CD4-positive, alpha-beta T cell (primary cell): ENCODE measurements at regions not wholly inside any gene's neighbourhood (a gene's known extent, or its start where the extent isn't known, plus 50 kb on each side); places are given as distances from the start of the nearest gene placed in this dataset.

Experiments
- ATAC-seq: fragments of 200-7000 bp; cut with Tn5 transposase; one replicate; pipeline ENCODE4 v1.10.0; 2022; ENCODE audit warnings: mild to moderate bottlenecking; ENCODE audit not compliant: poor library complexity
- CTCF ChIA-PET: fragments of 350-600 bp; sonication (Branson Sonifier 250); formaldehyde crosslinking; loops from one replicate; lab custom pipeline; 2021; ENCODE audit warnings: antibody characterized with exemption, inconsistent platforms; lab: Charles Lee
- POLR2A ChIA-PET: fragments of 350-600 bp; sonication (Branson Sonifier 250); formaldehyde crosslinking; loops from one replicate; lab custom pipeline; 2021; ENCODE audit warnings: antibody characterized with exemption, inconsistent platforms; lab: Charles Lee
- DNase-seq, 14 experiments: peaks; one replicate each; pipeline ENCODE4 v3.0.0-alpha.2; 2013 to 2020; ENCODE audit warnings: mixed read lengths in 2 of 14
- H3K27ac ChIP-seq, 2 donors: one replicate each; pipeline versions ENCODE4 v1.5.1 to v1.7.0; 2013; ENCODE audit warnings: low read length in 2 of 2, low read depth in 1 of 2, mild to moderate bottlenecking in 1 of 2
- H3K27me3 ChIP-seq, 2 experiments: 1 replicate in 1 of 2; 2 replicates in 1 of 2; pipeline versions ENCODE4 v1.6.1 to v1.7.0; 2013; ENCODE audit warnings: low read length in 2 of 2, control low read depth in 1 of 2, mild to moderate bottlenecking in 1 of 2, moderate library complexity in 1 of 2; ENCODE audit not compliant: insufficient read depth in 2 of 2, control insufficient read depth in 1 of 2
- H3K36me3 ChIP-seq: one replicate; pipeline ENCODE4 v1.6.1; 2013; ENCODE audit warnings: low read length, control low read depth; ENCODE audit not compliant: insufficient read depth
- H3K4me1 ChIP-seq: one replicate; pipeline ENCODE4 v1.6.1; 2013; ENCODE audit warnings: low read length, control low read depth; ENCODE audit not compliant: insufficient read depth
- H3K4me3 ChIP-seq: one replicate; pipeline ENCODE4 v1.5.1; 2013; ENCODE audit warnings: mild to moderate bottlenecking, low read length, moderate library complexity
- H3K9me3 ChIP-seq, 2 experiments: 1 replicate in 1 of 2; 2 replicates in 1 of 2; pipeline versions ENCODE4 v1.6.1 to v1.7.0; 2013; ENCODE audit warnings: low read length in 2 of 2, mild to moderate bottlenecking in 2 of 2, control low read depth in 1 of 2, moderate library complexity in 1 of 2; ENCODE audit not compliant: control insufficient read depth in 1 of 2, insufficient read depth in 1 of 2
- H3K27ac Mint-ChIP-seq: one replicate; pipeline ENCODE4 v1.8.0; 2020; ENCODE audit warnings: mixed read lengths
- H3K27me3 Mint-ChIP-seq: one replicate; pipeline ENCODE4 v1.8.0; 2021; ENCODE audit warnings: mixed read lengths
- H3K36me3 Mint-ChIP-seq: one replicate; pipeline ENCODE4 v1.8.0; 2021; ENCODE audit warnings: low read depth, mixed read lengths
- H3K4me1 Mint-ChIP-seq: one replicate; pipeline ENCODE4 v1.8.0; 2021; ENCODE audit warnings: low read depth, mixed read lengths
- H3K4me3 Mint-ChIP-seq: one replicate; pipeline ENCODE4 v1.8.0; 2020; ENCODE audit warnings: mild to moderate bottlenecking, mixed read lengths
- H3K9me3 Mint-ChIP-seq: one replicate; pipeline ENCODE4 v1.8.0; 2020; ENCODE audit warnings: mixed read lengths
- intact Hi-C, 2 experiments: fragments of 100-400 bp; cut with DNase I in 1 of 2; cut with micrococcal nuclease in 1 of 2; formaldehyde crosslinking; loops; one replicate each; pipeline versions ENCODE4 v1.15.1 to v1.9.0; 2023 to 2025; cut with DNase I, micrococcal nuclease
- TF ChIP-seq, protein P1 (sequence below): fragments of 200-600 bp; IDR thresholded peaks from one replicate; pipeline ENCODE4 v1.8.0; 2022; ENCODE audit warnings: antibody characterized with exemption, mild to moderate bottlenecking

DNA sequence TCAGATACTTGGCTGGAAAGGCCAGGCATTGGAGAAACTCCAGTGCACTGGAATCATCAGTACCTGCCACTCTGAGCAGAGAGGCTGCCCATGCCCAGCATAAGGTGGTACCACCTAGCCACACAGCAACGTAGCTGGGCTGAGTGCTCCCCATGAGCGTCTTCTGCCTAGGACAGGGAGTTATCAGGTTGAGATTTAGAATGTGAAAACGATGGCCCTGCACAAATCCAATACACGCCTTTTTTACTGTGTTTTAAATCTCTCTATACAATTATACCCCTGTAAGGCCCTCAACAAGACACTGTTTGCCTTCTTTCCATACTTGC is 66.7 kb upstream of the PTGR2 start:
- ATAC-seq (no peak), DNase-seq (no peak)
- Histone ChIP-seq H3K4me1 (peaks cover 65% of the 10 kb centered on the region), H3K36me3 (peaks cover 13% of the 10 kb centered on the region), H3K9me3 (no peaks in the 10 kb centered on the region), H3K4me3 (peak overlapping the region; percentile 79), H3K27me3 (no peaks in the 10 kb centered on the region), H3K27ac (peak overlapping the region; percentile 67 to 76)
- no peaks in the 10 kb centered on the region for H3K9me3 Mint-ChIP-seq
- ChIA-PET CTCF (interaction anchor here (0.9 to 3.6 kb wide), 5 partner anchors 9 to 102 kb away, joined by 3 to 40 read pairs (median 5); partner anchors contain the start of gene ZNF410), POLR2A (interaction anchor here (0.7 to 13.0 kb wide), 13 partner anchors 10 to 833 kb away, joined by 3 to 430 read pairs (median 6); partner anchors contain the start of genes ACOT4, PNMA1, PTGR2 and RIOX1)
- peak overlapping the region; percentile 96 for H3K27ac Mint-ChIP-seq
- H3K27me3 Mint-ChIP-seq, result no peaks in the 10 kb centered on the region
- intact Hi-C loops, result loop anchor here (2.0 to 5.0 kb wide), 6 partner anchors 14 to 56 kb away; no protein-coding TSS in a partner anchor
- H3K4me1 Mint-ChIP-seq, result peaks cover 68% of the 10 kb centered on the region
- H3K36me3 Mint-ChIP-seq, result peaks cover 20% of the 10 kb centered on the region
- TF ChIP-seq, protein P1, sequence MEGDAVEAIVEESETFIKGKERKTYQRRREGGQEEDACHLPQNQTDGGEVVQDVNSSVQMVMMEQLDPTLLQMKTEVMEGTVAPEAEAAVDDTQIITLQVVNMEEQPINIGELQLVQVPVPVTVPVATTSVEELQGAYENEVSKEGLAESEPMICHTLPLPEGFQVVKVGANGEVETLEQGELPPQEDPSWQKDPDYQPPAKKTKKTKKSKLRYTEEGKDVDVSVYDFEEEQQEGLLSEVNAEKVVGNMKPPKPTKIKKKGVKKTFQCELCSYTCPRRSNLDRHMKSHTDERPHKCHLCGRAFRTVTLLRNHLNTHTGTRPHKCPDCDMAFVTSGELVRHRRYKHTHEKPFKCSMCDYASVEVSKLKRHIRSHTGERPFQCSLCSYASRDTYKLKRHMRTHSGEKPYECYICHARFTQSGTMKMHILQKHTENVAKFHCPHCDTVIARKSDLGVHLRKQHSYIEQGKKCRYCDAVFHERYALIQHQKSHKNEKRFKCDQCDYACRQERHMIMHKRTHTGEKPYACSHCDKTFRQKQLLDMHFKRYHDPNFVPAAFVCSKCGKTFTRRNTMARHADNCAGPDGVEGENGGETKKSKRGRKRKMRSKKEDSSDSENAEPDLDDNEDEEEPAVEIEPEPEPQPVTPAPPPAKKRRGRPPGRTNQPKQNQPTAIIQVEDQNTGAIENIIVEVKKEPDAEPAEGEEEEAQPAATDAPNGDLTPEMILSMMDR, result no peak
- peak overlapping the region; percentile 96 for H3K4me3 Mint-ChIP-seq

DNA sequence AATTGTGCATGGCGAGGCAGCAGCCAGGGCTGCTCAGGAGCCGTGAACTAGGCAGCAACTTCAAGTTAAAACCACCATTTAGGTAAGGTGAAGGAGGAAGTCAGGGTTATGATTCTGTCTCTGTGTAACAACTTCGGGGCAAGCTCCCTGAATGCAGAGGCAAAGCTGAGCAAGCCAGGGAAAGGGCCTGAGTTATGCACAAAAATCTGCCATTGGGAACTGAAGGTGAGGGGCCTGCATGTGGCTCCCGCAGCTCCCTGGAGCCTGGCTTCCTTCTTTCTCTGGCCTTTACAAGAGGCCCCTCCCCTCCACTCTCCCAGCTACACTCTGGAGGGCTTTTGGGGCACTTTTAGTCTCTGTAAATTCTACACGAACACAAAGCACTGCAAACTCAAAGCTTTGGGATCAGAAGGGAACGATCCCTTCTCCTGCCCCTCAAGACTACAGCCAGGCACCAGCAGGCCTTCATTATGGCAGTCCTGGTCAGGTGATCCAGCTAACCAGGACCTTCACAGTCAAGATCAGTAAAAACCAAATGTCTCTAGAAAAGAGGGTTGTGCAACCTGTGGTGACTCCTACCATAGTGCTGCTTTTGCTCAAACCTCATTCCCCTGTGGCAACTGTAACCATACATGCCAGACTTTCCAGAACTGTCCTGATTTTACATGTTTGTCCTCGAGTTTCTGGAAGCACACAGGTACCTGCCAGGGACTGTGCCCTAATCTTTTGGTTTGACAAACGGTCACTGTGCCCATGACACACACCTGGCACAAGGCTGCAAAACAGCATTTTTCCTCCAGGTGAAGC is 67.2 kb upstream of the PTGR2 start:
- Mint-ChIP-seq H3K9me3 (no peaks in the 10 kb centered on the region), H3K4me3 (peak overlapping the region; percentile 96), H3K4me1 (peaks cover 69% of the 10 kb centered on the region), H3K27me3 (no peaks in the 10 kb centered on the region), H3K36me3 (peaks cover 20% of the 10 kb centered on the region), H3K27ac (peak overlapping the region; percentile 96)
- ChIA-PET POLR2A (interaction anchor here (1.3 to 13.0 kb wide), 5 partner anchors 10 to 102 kb away, joined by 6 to 430 read pairs (median 96); partner anchors contain the start of gene ZNF410), CTCF (interaction anchor here (0.5 to 3.6 kb wide), 6 partner anchors 8 to 35 kb away, joined by 3 to 40 read pairs (median 4); a partner anchor contains a TSS)
- Histone ChIP-seq H3K36me3 (peaks cover 11% of the 10 kb centered on the region), H3K4me1 (peaks cover 59% of the 10 kb centered on the region), H3K27me3 (no peaks in the 10 kb centered on the region), H3K27ac (peak overlapping the region; percentile 31 to 67), H3K9me3 (no peaks in the 10 kb centered on the region), H3K4me3 (peak overlapping the region; percentile 79)
- DNase-seq (peak in 4 of 14 experiments; percentile 16 to 36 (median 34)), ATAC-seq (no peak)
- intact Hi-C loops, result loop anchor here (2.0 kb wide), 3 partner anchors 14 to 56 kb away; no protein-coding TSS in a partner anchor
- TF ChIP-seq, protein P1, result no peak

DNA sequence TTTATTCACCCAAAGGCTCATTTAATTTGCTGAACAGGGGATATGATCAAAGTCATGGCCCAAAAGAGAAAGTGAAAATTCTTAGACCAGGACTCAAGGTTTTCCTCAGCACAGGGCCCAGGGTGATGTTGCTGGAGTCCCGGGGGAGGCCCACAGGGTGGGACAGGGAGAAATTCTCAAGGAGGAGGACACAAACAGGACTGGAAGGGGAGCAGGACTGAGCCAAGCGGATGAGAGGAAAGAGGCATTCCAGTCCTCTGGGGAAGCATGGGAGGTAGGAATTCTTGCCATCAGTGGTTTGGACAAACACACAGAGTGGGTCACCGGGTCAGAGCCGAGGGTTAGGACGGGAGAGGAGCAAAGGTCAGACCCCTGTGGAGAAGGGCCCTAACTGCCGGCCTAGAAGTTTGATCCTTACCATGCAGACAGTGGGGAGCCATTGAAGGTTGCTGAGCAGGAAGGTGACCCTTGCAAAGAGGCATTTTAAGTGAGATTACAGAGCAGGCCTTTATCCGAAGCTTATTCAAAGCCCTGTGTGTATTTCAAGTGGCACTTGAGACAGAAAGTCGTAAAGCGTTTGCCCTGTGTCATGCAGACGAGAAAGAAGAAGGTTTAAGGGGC is 68.4 kb upstream of the PTGR2 start:
- intact Hi-C loops, result no loop called here
- H3K9me3 ChIP-seq, result no peaks in the 10 kb centered on the region
- peaks cover 58% of the 10 kb centered on the region for H3K4me1 ChIP-seq
- Mint-ChIP-seq H3K27me3 (no peaks in the 10 kb centered on the region), H3K4me1 (peaks cover 65% of the 10 kb centered on the region), H3K27ac (peak overlapping the region; percentile 96), H3K4me3 (peak overlapping the region; percentile 73), H3K9me3 (no peaks in the 10 kb centered on the region), H3K36me3 (peaks cover 24% of the 10 kb centered on the region)
- POLR2A ChIA-PET, result interaction anchor here (1.8 to 13.0 kb wide), 4 partner anchors 9 to 55 kb away, joined by 6 to 430 read pairs (median 124); a partner anchor contains a TSS
- no peak overlapping the region for H3K4me3 ChIP-seq
- H3K27me3 ChIP-seq, result no peaks in the 10 kb centered on the region
- CTCF ChIA-PET, result interaction anchor here (1.4 kb wide), 1 partner anchor 8 kb away, joined by 3 read pairs; no protein-coding TSS in a partner anchor
- peak overlapping the region in 1 of 2 donors; percentile 46 for H3K27ac ChIP-seq
- peaks cover 15% of the 10 kb centered on the region for H3K36me3 ChIP-seq
- ATAC-seq, result no peak
- DNase-seq, result no peak
- TF ChIP-seq, protein P1, result no peak
